ENCODE measurements at regions not wholly inside any gene's neighbourhood (a gene's known extent, or its start where the extent isn't known, plus 50 kb on each side); places are given as distances from the start of the nearest gene placed in this dataset.

GRCh38 chr9:110125207-110125751, 82.7 kb downstream of the C9orf152 start:
- no peaks in the 10 kb centered on the region for H3K9me3 ChIP-seq (ENCODE audit: insufficient read depth, low read length, severe bottlenecking)
- H4K20me1 ChIP-seq (ENCODE audit: insufficient read depth, low read length), result peaks cover 66% of the 10 kb centered on the region
- peaks cover 76% of the 10 kb centered on the region for H3K4me1 ChIP-seq (ENCODE audit: insufficient read depth, low read length)
- DNase-seq (no peak), ATAC-seq (ENCODE audit: insufficient read depth, low read depth) (no peak)
- TF ChIP-seq CTCF (IDR thresholded peaks at IDR 0.05; ENCODE audit: borderline replicate concordance, extremely low read depth, low read length, poor library complexity, severe bottlenecking), result no peak
- no peak for TF ChIP-seq EZH2 (IDR thresholded peaks at IDR 0.05; ENCODE audit: borderline replicate concordance, low read depth, low read length, severe bottlenecking)
- peak overlapping the region; percentile 65 for H3K4me2 ChIP-seq (ENCODE audit: insufficient read depth, low read length)
- H3K27ac ChIP-seq (ENCODE audit: low read length), result peak overlapping the region; percentile 81
- peak overlapping the region in 1 of 2 experiments; percentile 47; a peak in 2 of 4 replicates for H3K4me3 ChIP-seq (ENCODE audit: low read depth in 1 of 2, low read length in 2 of 2)
- peak overlapping the region; percentile 50 for H3K9ac ChIP-seq (ENCODE audit: low read depth, low read length)
- H2AFZ ChIP-seq (ENCODE audit: low read depth, low read length), result no peak overlapping the region
- H3K79me2 ChIP-seq (ENCODE audit: insufficient read depth, low read length), result peaks cover 96% of the 10 kb centered on the region
- peaks cover 21% of the 10 kb centered on the region for H3K36me3 ChIP-seq (ENCODE audit: insufficient read depth, low read length)
- H3K27me3 ChIP-seq (ENCODE audit: insufficient read depth, low read length, poor library complexity), result no peaks in the 10 kb centered on the region

- peak overlapping the region; percentile 50 for H3K9ac ChIP-seq (ENCODE audit: low read depth, low read length)
- H3K4me3 ChIP-seq (ENCODE audit: low read depth in 1 of 2, low read length in 2 of 2), result peak overlapping the region in 1 of 2 experiments; percentile 47; a peak in 2 of 4 replicates
- H3K9me3 ChIP-seq (ENCODE audit: insufficient read depth, low read length, severe bottlenecking), result no peaks in the 10 kb centered on the region
- H3K79me2 ChIP-seq (ENCODE audit: insufficient read depth, low read length), result peaks cover 96% of the 10 kb centered on the region
- no peak overlapping the region for H2AFZ ChIP-seq (ENCODE audit: low read depth, low read length)
- DNase-seq (peak; percentile 82), ATAC-seq (ENCODE audit: insufficient read depth, low read depth) (peak; percentile 79)
- H3K4me2 ChIP-seq (ENCODE audit: insufficient read depth, low read length), result peak overlapping the region; percentile 65
- H3K27ac ChIP-seq (ENCODE audit: low read length), result peak overlapping the region; percentile 81
- H3K4me1 ChIP-seq (ENCODE audit: insufficient read depth, low read length), result peaks cover 76% of the 10 kb centered on the region
- H4K20me1 ChIP-seq (ENCODE audit: insufficient read depth, low read length), result peaks cover 72% of the 10 kb centered on the region
- H3K27me3 ChIP-seq (ENCODE audit: insufficient read depth, low read length, poor library complexity), result no peaks in the 10 kb centered on the region
- peaks cover 25% of the 10 kb centered on the region for H3K36me3 ChIP-seq (ENCODE audit: insufficient read depth, low read length)
- no peak for TF ChIP-seq EZH2 (IDR thresholded peaks at IDR 0.05; ENCODE audit: borderline replicate concordance, low read depth, low read length, severe bottlenecking)
- TF ChIP-seq CTCF (IDR thresholded peaks at IDR 0.05; ENCODE audit: borderline replicate concordance, extremely low read depth, low read length, poor library complexity, severe bottlenecking), result no peak
These were observed 82.1 kb downstream of the C9orf152 start for GRCh38 chr9:110125763-110126351.

DNA sequence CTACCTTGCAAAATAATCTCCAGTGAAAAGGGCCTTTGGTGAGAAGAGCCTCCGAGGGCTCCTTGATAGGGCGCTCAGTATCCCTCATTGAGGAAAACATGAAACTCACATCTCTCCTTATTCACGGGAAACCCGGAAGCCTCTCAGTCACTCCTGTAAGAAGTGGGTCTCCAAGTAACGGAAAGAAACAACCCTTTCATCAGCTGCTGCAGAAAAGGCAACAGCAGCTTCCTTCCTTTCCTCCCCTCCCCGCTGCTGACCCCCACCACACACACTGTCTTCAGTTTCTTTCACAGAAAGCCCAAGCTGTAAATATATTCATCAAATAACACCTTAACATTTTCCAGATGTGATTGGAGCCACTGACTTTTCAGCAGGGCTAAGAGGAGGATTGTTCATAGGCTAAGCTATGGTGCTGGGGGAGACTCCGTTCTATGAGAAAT, 81.4 kb downstream of the C9orf152 start:
- H2AFZ ChIP-seq (ENCODE audit: low read depth, low read length), result no peak overlapping the region
- peak overlapping the region in 1 of 2 experiments; percentile 38; a peak in 1 of 4 replicates for H3K4me3 ChIP-seq (ENCODE audit: low read depth in 1 of 2, low read length in 2 of 2)
- peak overlapping the region; percentile 81 for H3K27ac ChIP-seq (ENCODE audit: low read length)
- TF ChIP-seq EZH2 (IDR thresholded peaks at IDR 0.05; ENCODE audit: borderline replicate concordance, low read depth, low read length, severe bottlenecking) (no peak), CTCF (IDR thresholded peaks at IDR 0.05; ENCODE audit: borderline replicate concordance, extremely low read depth, low read length, poor library complexity, severe bottlenecking) (no peak)
- DNase-seq (peak; percentile 70), ATAC-seq (ENCODE audit: insufficient read depth, low read depth) (peak; percentile 65)
- H3K4me1 ChIP-seq (ENCODE audit: insufficient read depth, low read length), result peaks cover 69% of the 10 kb centered on the region
- H3K9me3 ChIP-seq (ENCODE audit: insufficient read depth, low read length, severe bottlenecking), result no peaks in the 10 kb centered on the region
- peaks cover 73% of the 10 kb centered on the region for H4K20me1 ChIP-seq (ENCODE audit: insufficient read depth, low read length)
- no peaks in the 10 kb centered on the region for H3K27me3 ChIP-seq (ENCODE audit: insufficient read depth, low read length, poor library complexity)
- peak overlapping the region; percentile 44 for H3K9ac ChIP-seq (ENCODE audit: low read depth, low read length)
- H3K4me2 ChIP-seq (ENCODE audit: insufficient read depth, low read length), result peak overlapping the region; percentile 65
- peaks cover 96% of the 10 kb centered on the region for H3K79me2 ChIP-seq (ENCODE audit: insufficient read depth, low read length)
- H3K36me3 ChIP-seq (ENCODE audit: insufficient read depth, low read length), result peaks cover 32% of the 10 kb centered on the region

All from DND-41 (cell line).